WTC11 (cell line): ENCODE measurements at regions not wholly inside any gene's neighbourhood (a gene's known extent, or its start where the extent isn't known, plus 50 kb on each side); places are given as distances from the start of the nearest gene placed in this dataset.

Source experiments
- ATAC-seq: fragments of 200-7000 bp; cut with Tn5 transposase; 2 replicates; pipeline ENCODE4 v1.10.0; 2021; ENCODE audit warnings: mild to moderate bottlenecking, moderate library complexity
- CTCF ChIA-PET: fragments of 300-600 bp; sonication (Branson Sonifier 250); formaldehyde crosslinking; loops from one replicate; lab custom pipeline; 2021; ENCODE audit warnings: antibody characterized with exemption; lab: Charles Lee
- POLR2A ChIA-PET: fragments of 350-600 bp; sonication (Branson Sonifier 250); formaldehyde crosslinking; loops from one replicate; lab custom pipeline; 2021; ENCODE audit warnings: antibody characterized with exemption; lab: Charles Lee
- DNase-seq: peaks from one replicate; pipeline ENCODE4 v3.0.0; 2021; ENCODE audit warnings: low spot score
- H3K27ac Mint-ChIP-seq: 2 replicates; pipeline ENCODE4 v1.8.0; 2021; ENCODE audit warnings: mixed read lengths
- H3K27me3 Mint-ChIP-seq: 2 replicates; pipeline ENCODE4 v1.8.0; 2021; ENCODE audit warnings: low read depth, mild to moderate bottlenecking, moderate library complexity, mixed read lengths
- H3K36me3 Mint-ChIP-seq: 2 replicates; pipeline ENCODE4 v1.8.0; 2021; ENCODE audit warnings: mixed read lengths
- H3K4me1 Mint-ChIP-seq: 2 replicates; pipeline ENCODE4 v1.8.0; 2022; ENCODE audit warnings: mixed read lengths
- H3K4me3 Mint-ChIP-seq: 2 replicates; pipeline ENCODE4 v1.8.0; 2021; ENCODE audit warnings: mild to moderate bottlenecking, moderate library complexity, mixed read lengths
- H3K9me3 Mint-ChIP-seq: 2 replicates; pipeline ENCODE4 v1.8.0; 2021; ENCODE audit warnings: mixed read lengths
- ATF6 ChIP-seq: sonication (generic); formaldehyde crosslinking; IDR thresholded peaks from 2 replicates; pipeline ENCODE4 v1.8.1; 2023; ENCODE audit warnings: mild to moderate bottlenecking, missing genetic modification reagents
- CBFB ChIP-seq: sonication (generic); formaldehyde crosslinking; IDR thresholded peaks from 2 replicates; pipeline ENCODE4 v1.8.1; 2022; ENCODE audit warnings: mild to moderate bottlenecking, low read depth, missing genetic modification reagents
- E2F5 ChIP-seq: sonication (generic); formaldehyde crosslinking; IDR thresholded peaks from 2 replicates; pipeline ENCODE4 v1.8.1; 2022; ENCODE audit warnings: mild to moderate bottlenecking, moderate library complexity, missing genetic modification reagents
- FOXP4 ChIP-seq: sonication (generic); formaldehyde crosslinking; IDR thresholded peaks from 2 replicates; pipeline ENCODE4 v1.8.0; 2022; ENCODE audit warnings: mild to moderate bottlenecking, missing genetic modification reagents
- GABPB1 ChIP-seq: sonication (generic); formaldehyde crosslinking; IDR thresholded peaks from 2 replicates; pipeline ENCODE4 v1.8.1; 2023; ENCODE audit warnings: mild to moderate bottlenecking, missing genetic modification reagents
- MXD4 ChIP-seq: fragments of 250-450 bp; sonication (Bioruptor Pico); IDR thresholded peaks from 2 replicates; pipeline ENCODE4 v1.8.0; 2021; ENCODE audit warnings: mild to moderate bottlenecking, moderate library complexity, borderline replicate concordance
- NR2C2 ChIP-seq: sonication (generic); formaldehyde crosslinking; IDR thresholded peaks from 2 replicates; pipeline ENCODE4 v1.8.0; 2022; ENCODE audit warnings: mild to moderate bottlenecking, missing genetic modification reagents
- PREB ChIP-seq: sonication (generic); formaldehyde crosslinking; IDR thresholded peaks from 2 replicates; pipeline ENCODE4 v1.8.1; 2022; ENCODE audit warnings: mild to moderate bottlenecking, missing genetic modification reagents, moderate library complexity, borderline replicate concordance
- PRRX2 ChIP-seq: fragments of 250-450 bp; sonication (Bioruptor Pico); IDR thresholded peaks from 2 replicates; pipeline ENCODE4 v1.8.0; 2021; ENCODE audit warnings: mild to moderate bottlenecking
- SMAD3 ChIP-seq: sonication (generic); formaldehyde crosslinking; IDR thresholded peaks from 2 replicates; pipeline ENCODE4 v1.8.0; 2022; ENCODE audit warnings: missing genetic modification reagents, mild to moderate bottlenecking, borderline replicate concordance
- STAT6 ChIP-seq: sonication (generic); formaldehyde crosslinking; conservative IDR thresholded peaks from 2 replicates; pipeline ENCODE4 v1.8.1; 2023; ENCODE audit warnings: mild to moderate bottlenecking, low read depth, missing genetic modification reagents, moderate library complexity
- ZNF219 ChIP-seq: sonication (generic); formaldehyde crosslinking; IDR thresholded peaks from 2 replicates; pipeline ENCODE4 v1.8.0; 2023; ENCODE audit warnings: missing genetic modification reagents, mild to moderate bottlenecking, borderline replicate concordance
- ZNF263 ChIP-seq: sonication (generic); formaldehyde crosslinking; IDR thresholded peaks from 2 replicates; pipeline ENCODE4 v1.8.1; 2022; ENCODE audit warnings: low read depth, mild to moderate bottlenecking, moderate library complexity, missing genetic modification reagents
- ZNF281 ChIP-seq: sonication (generic); formaldehyde crosslinking; IDR thresholded peaks from 2 replicates; pipeline ENCODE4 v1.8.0; 2023; ENCODE audit warnings: mild to moderate bottlenecking, missing genetic modification reagents
- ZNF317 ChIP-seq: sonication (generic); formaldehyde crosslinking; IDR thresholded peaks from 2 replicates; pipeline ENCODE4 v1.8.1; 2023; ENCODE audit warnings: low read depth, mild to moderate bottlenecking, moderate library complexity, missing genetic modification reagents, borderline replicate concordance
- ZNF425 ChIP-seq: fragments of 250-450 bp; sonication (Bioruptor Pico); conservative IDR thresholded peaks from 2 replicates; pipeline ENCODE4 v1.9.0; 2021; ENCODE audit warnings: mild to moderate bottlenecking
- ZNF512 ChIP-seq: sonication (generic); formaldehyde crosslinking; IDR thresholded peaks from 2 replicates; pipeline ENCODE4 v1.8.1; 2022; ENCODE audit warnings: missing genetic modification reagents, borderline replicate concordance

GRCh38 chr11:70900540-70900939 is 351.8 kb downstream of the SHANK2 start (continued):
- TF ChIP-seq ATF6 (CRISPR knock-in tag) (no peak), FOXP4 (CRISPR knock-in tag) (no peak), GABPB1 (CRISPR knock-in tag) (no peak), MXD4 (CRISPR knock-in tag) (no peak), ZNF317 (CRISPR knock-in tag) (no peak)
- TF ChIP-seq, all 79 proteins: peak for 0

GRCh38 chr11:70901951-70902521 is 350.3 kb downstream of the SHANK2 start:
- peaks cover 16% of the 10 kb centered on the region for H3K9me3 Mint-ChIP-seq
- TF ChIP-seq GABPB1 (CRISPR knock-in tag): no peak
- no peak for TF ChIP-seq E2F5 (CRISPR knock-in tag)
- no peak for TF ChIP-seq SMAD3
- no peak for TF ChIP-seq ZNF263 (CRISPR knock-in tag)
- TF ChIP-seq PREB (CRISPR knock-in tag): no peak
- no peak for TF ChIP-seq ZNF425 (CRISPR knock-in tag)
- TF ChIP-seq CBFB (CRISPR knock-in tag): no peak
- TF ChIP-seq ZNF219 (CRISPR knock-in tag): no peak
- no peak for TF ChIP-seq PRRX2 (CRISPR knock-in tag)
- TF ChIP-seq STAT6 (CRISPR knock-in tag): no peak
- TF ChIP-seq ZNF281 (CRISPR knock-in tag): no peak
- TF ChIP-seq NR2C2 (CRISPR knock-in tag): no peak
- TF ChIP-seq ZNF512 (CRISPR knock-in tag): no peak

More at GRCh38 chr11:70901951-70902521, 350.3 kb downstream of the SHANK2 start:
- ChIA-PET CTCF (no interaction called here), POLR2A (no interaction called here)
- no peak overlapping the region for H3K4me3 Mint-ChIP-seq
- no peaks in the 10 kb centered on the region for H3K27me3 Mint-ChIP-seq
- ATAC-seq (no peak), DNase-seq (no peak)
- H3K27ac Mint-ChIP-seq: no peak overlapping the region
- H3K4me1 Mint-ChIP-seq: peaks cover 5% of the 10 kb centered on the region
- H3K36me3 Mint-ChIP-seq: peaks cover 14% of the 10 kb centered on the region
